OCI-LY1 (cell line): ENCODE measurements at regions not wholly inside any gene's neighbourhood (a gene's known extent, or its start where the extent isn't known, plus 50 kb on each side); places are given as distances from the start of the nearest gene placed in this dataset.

Experiments
- H2AFZ ChIP-seq: fragments of 200-600 bp; sonication (generic), shearing (Covaris generic); 2 replicates; pipeline ENCODE4 v1.6.0; 2014; ENCODE audit warnings: antibody characterized with exemption, mild to moderate bottlenecking, low read length
- H3F3A ChIP-seq: fragments of 200-600 bp; sonication (generic), shearing (Covaris generic); 2 replicates; pipeline ENCODE4 v1.6.0; 2014; ENCODE audit warnings: mild to moderate bottlenecking, antibody characterized with exemption, low read length, moderate library complexity; ENCODE audit not compliant: insufficient read depth
- H3K27ac ChIP-seq: fragments of 200-600 bp; sonication (generic); 2 replicates; pipeline ENCODE4 v1.5.1; 2014; ENCODE audit warnings: low read length, mixed run types, mild to moderate bottlenecking, low read depth; ENCODE audit not compliant: poor library complexity, severe bottlenecking
- H3K27me3 ChIP-seq: fragments of 200-600 bp; sonication (generic); 2 replicates; pipeline ENCODE4 v1.6.0; 2014; ENCODE audit warnings: antibody characterized with exemption, mild to moderate bottlenecking, low read length, moderate library complexity; ENCODE audit not compliant: insufficient read depth
- H3K36me3 ChIP-seq: fragments of 200-600 bp; sonication (generic); 2 replicates; pipeline ENCODE4 v1.6.1; 2014; ENCODE audit warnings: mild to moderate bottlenecking, antibody characterized with exemption, low read length, moderate library complexity, mixed read lengths; ENCODE audit not compliant: insufficient read depth
- H3K4me1 ChIP-seq: fragments of 200-600 bp; sonication (generic); 2 replicates; pipeline ENCODE4 v1.5.1; 2014; ENCODE audit warnings: mild to moderate bottlenecking, low read length, moderate library complexity; ENCODE audit not compliant: insufficient read depth, severe bottlenecking
- H3K4me2 ChIP-seq: fragments of 200-600 bp; sonication (generic), shearing (Covaris generic); 2 replicates; pipeline ENCODE4 v1.6.1; 2014; ENCODE audit warnings: low read length
- H3K4me3 ChIP-seq: fragments of 200-600 bp; sonication (generic); 2 replicates; pipeline ENCODE4 v1.5.1; 2014; ENCODE audit warnings: low read length, low read depth, mild to moderate bottlenecking, mixed read lengths; ENCODE audit not compliant: poor library complexity, severe bottlenecking
- H3K79me2 ChIP-seq: fragments of 200-600 bp; shearing (Covaris generic); 2 replicates; pipeline ENCODE4 v1.6.1; 2016; ENCODE audit warnings: mixed run types, low read length, mixed read lengths; ENCODE audit not compliant: insufficient read depth
- H3K9ac ChIP-seq: fragments of 200-600 bp; sonication (generic), shearing (Covaris generic); 2 replicates; pipeline ENCODE4 v1.6.1; 2014; ENCODE audit warnings: mild to moderate bottlenecking, low read length, mixed read lengths
- H3K9me2 ChIP-seq: fragments of 200-600 bp; sonication (generic), shearing (Covaris generic); 2 replicates; pipeline ENCODE4 v1.6.1; 2014; ENCODE audit warnings: low read depth, mild to moderate bottlenecking, low read length, mixed read lengths
- H3K9me3 ChIP-seq: fragments of 200-600 bp; shearing (Covaris generic); 2 replicates; pipeline ENCODE4 v1.6.1; 2014; ENCODE audit warnings: low read length, mixed read lengths
- H4K20me1 ChIP-seq: fragments of 200-600 bp; sonication (generic), shearing (Covaris generic); 2 replicates; pipeline ENCODE4 v1.6.0; 2016; ENCODE audit warnings: mild to moderate bottlenecking, low read length; ENCODE audit not compliant: insufficient read depth
- CTCF ChIP-seq: fragments of 200-600 bp; sonication (generic), shearing (Covaris generic); IDR thresholded peaks from 2 replicates; pipeline ENCODE4 v1.5.1; 2017; ENCODE audit warnings: mild to moderate bottlenecking, antibody characterized with exemption, low read length, moderate library complexity, mixed read lengths
- EZH2 ChIP-seq: fragments of 200-600 bp; sonication (generic), shearing (Covaris generic); IDR thresholded peaks from 2 replicates; pipeline ENCODE4 v1.8.0; 2017; ENCODE audit warnings: borderline replicate concordance, mixed run types, mild to moderate bottlenecking, antibody characterized with exemption, low read length, moderate library complexity, mixed read lengths

- Histone ChIP-seq H3K36me3 (no peaks in the 10 kb centered on the region), H3K4me1 (peaks cover 8% of the 10 kb centered on the region), H3K9me3 (no peaks in the 10 kb centered on the region), H2AFZ (no peak overlapping the region), H4K20me1 (no peaks in the 10 kb centered on the region), H3K27me3 (no peaks in the 10 kb centered on the region), H3K9me2 (no peaks in the 10 kb centered on the region), H3K79me2 (no peaks in the 10 kb centered on the region), H3K4me3 (no peak overlapping the region), H3K4me2 (no peak overlapping the region), H3K27ac (no peak overlapping the region), H3F3A (no peaks in the 10 kb centered on the region), H3K9ac (no peak overlapping the region)
- TF ChIP-seq EZH2 (no peak), CTCF (no peak)
These were observed 70.5 kb upstream of the SP4 start for GRCh38 chr7:21357151-21358097.

- Histone ChIP-seq H3K4me2 (no peak overlapping the region), H3F3A (no peaks in the 10 kb centered on the region), H3K27ac (no peak overlapping the region), H3K9me3 (no peaks in the 10 kb centered on the region), H3K9me2 (no peaks in the 10 kb centered on the region), H3K27me3 (no peaks in the 10 kb centered on the region), H2AFZ (no peak overlapping the region), H3K9ac (no peak overlapping the region), H3K4me3 (no peak overlapping the region), H4K20me1 (no peaks in the 10 kb centered on the region), H3K4me1 (peaks cover 4% of the 10 kb centered on the region), H3K36me3 (no peaks in the 10 kb centered on the region), H3K79me2 (no peaks in the 10 kb centered on the region)
- TF ChIP-seq CTCF (no peak), EZH2 (no peak)
These were observed 69.2 kb upstream of the SP4 start for GRCh38 chr7:21358648-21359047.

GRCh38 chr7:21359163-21359562 lies 68.7 kb upstream of the SP4 start:
- peaks cover 4% of the 10 kb centered on the region for H3K4me1 ChIP-seq
- no peaks in the 10 kb centered on the region for H3F3A ChIP-seq
- no peaks in the 10 kb centered on the region for H3K27me3 ChIP-seq
- H3K79me2 ChIP-seq, result no peaks in the 10 kb centered on the region
- no peak overlapping the region for H2AFZ ChIP-seq
- no peaks in the 10 kb centered on the region for H3K9me3 ChIP-seq
- no peak overlapping the region for H3K9ac ChIP-seq
- no peaks in the 10 kb centered on the region for H3K9me2 ChIP-seq
- H3K4me2 ChIP-seq, result no peak overlapping the region
- no peak overlapping the region for H3K27ac ChIP-seq
- TF ChIP-seq CTCF (no peak), EZH2 (no peak)
- H4K20me1 ChIP-seq, result no peaks in the 10 kb centered on the region
- no peak overlapping the region for H3K4me3 ChIP-seq
- no peaks in the 10 kb centered on the region for H3K36me3 ChIP-seq
